Adrenal gland (tissue), 5 donors: ENCODE measurements at regions not wholly inside any gene's neighbourhood (a gene's known extent, or its start where the extent isn't known, plus 50 kb on each side); places are given as distances from the start of the nearest gene placed in this dataset.

Source experiments
- POLR2A ChIP-seq, 2 donors: fragments of 450-650 bp; IDR thresholded peaks; one replicate each; pipeline ENCODE4 v1.6.1; 2017; ENCODE audit warnings: antibody characterized with exemption in 2 of 2, mild to moderate bottlenecking in 2 of 2, moderate library complexity in 1 of 2
- TF ChIP-seq, protein P1 (sequence below), 6 experiments: fragments of 450-650 bp in 4 of 6; fragments of 200-600 bp in 2 of 6; sonication (generic) in 1 of 6; IDR thresholded peaks; 1 replicate in 5 of 6; 2 replicates in 1 of 6; pipeline versions ENCODE4 v1.5.1 to v1.8.0; 2016 to 2021; ENCODE audit warnings: antibody characterized with exemption in 6 of 6, mild to moderate bottlenecking in 2 of 6, moderate library complexity in 1 of 6
- donor health status: DM: no; HTN: no; CAD: no.

DNA sequence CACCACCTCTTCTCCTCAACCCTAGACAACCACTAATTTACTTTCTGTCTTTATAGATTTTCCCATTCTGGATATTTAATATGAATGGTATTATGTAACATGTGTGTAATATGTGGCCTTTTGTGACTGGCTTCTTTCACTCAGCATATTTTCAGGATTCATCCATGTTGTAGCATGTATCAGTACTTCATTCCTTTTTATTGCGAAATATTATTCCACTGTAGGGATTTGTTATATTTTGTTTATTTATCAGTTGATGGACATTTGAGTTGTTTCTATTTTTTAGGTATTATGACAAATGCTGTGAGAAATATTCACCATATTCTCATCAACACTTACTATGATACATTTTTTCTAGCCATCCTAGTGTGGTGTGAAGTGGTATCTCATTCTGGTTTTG lies 138.8 kb upstream of the DLGAP1 start:
- TF ChIP-seq, protein P1, sequence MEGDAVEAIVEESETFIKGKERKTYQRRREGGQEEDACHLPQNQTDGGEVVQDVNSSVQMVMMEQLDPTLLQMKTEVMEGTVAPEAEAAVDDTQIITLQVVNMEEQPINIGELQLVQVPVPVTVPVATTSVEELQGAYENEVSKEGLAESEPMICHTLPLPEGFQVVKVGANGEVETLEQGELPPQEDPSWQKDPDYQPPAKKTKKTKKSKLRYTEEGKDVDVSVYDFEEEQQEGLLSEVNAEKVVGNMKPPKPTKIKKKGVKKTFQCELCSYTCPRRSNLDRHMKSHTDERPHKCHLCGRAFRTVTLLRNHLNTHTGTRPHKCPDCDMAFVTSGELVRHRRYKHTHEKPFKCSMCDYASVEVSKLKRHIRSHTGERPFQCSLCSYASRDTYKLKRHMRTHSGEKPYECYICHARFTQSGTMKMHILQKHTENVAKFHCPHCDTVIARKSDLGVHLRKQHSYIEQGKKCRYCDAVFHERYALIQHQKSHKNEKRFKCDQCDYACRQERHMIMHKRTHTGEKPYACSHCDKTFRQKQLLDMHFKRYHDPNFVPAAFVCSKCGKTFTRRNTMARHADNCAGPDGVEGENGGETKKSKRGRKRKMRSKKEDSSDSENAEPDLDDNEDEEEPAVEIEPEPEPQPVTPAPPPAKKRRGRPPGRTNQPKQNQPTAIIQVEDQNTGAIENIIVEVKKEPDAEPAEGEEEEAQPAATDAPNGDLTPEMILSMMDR (IDR thresholded peaks at IDR 0.05): no peak
- TF ChIP-seq POLR2A (IDR thresholded peaks at IDR 0.05): no peak
